HG03521 (cell line): ENCODE measurements at regions not wholly inside any gene's neighbourhood (a gene's known extent, or its start where the extent isn't known, plus 50 kb on each side); places are given as distances from the start of the nearest gene placed in this dataset.
"Not testable (repeated sequence)": the region's sequence is repeated elsewhere in the genome, so short reads cannot be mapped to it uniquely, and the experiment has no call there.

Source experiments
- ATAC-seq: cut with Tn5 transposase; IDR thresholded peaks from one replicate; pipeline ENCODE4 v1.9.1; 2021; ENCODE audit warnings: mild to moderate bottlenecking, moderate library complexity; ENCODE audit not compliant: unreplicated experiment

GRCh38 chr3:174336784-174337183, 522.4 kb upstream of the NAALADL2 start:
- no peak for ATAC-seq

- ATAC-seq, result no peak
These were observed 521.9 kb upstream of the NAALADL2 start for GRCh38 chr3:174337227-174337626.

GRCh38 chr3:174340624-174341587, 518.2 kb upstream of the NAALADL2 start:
- ATAC-seq, result no peak

- ATAC-seq, result no peak
These were observed 517.0 kb upstream of the NAALADL2 start for GRCh38 chr3:174342171-174342570.

GRCh38 chr3:174342941-174343501, 516.1 kb upstream of the NAALADL2 start:
- ATAC-seq, result no peak

- no peak for ATAC-seq
These were observed 513.0 kb upstream of the NAALADL2 start for GRCh38 chr3:174346141-174346540.

GRCh38 chr3:174346571-174346970, 512.6 kb upstream of the NAALADL2 start:
- no peak for ATAC-seq

GRCh38 chr3:174347474-174348138, 511.5 kb upstream of the NAALADL2 start:
- no peak for ATAC-seq

- no peak for ATAC-seq
These were observed 506.9 kb upstream of the NAALADL2 start for GRCh38 chr3:174352227-174352626.

- no peak for ATAC-seq
These were observed 503.6 kb upstream of the NAALADL2 start for GRCh38 chr3:174355505-174355904.

GRCh38 chr3:174356596-174356995, 502.5 kb upstream of the NAALADL2 start:
- no peak for ATAC-seq

GRCh38 chr3:174358252-174358651, 500.9 kb upstream of the NAALADL2 start:
- no peak for ATAC-seq

- ATAC-seq, result no peak
These were observed 496.6 kb upstream of the NAALADL2 start for GRCh38 chr3:174362556-174362955.

- no peak for ATAC-seq
These were observed 495.9 kb upstream of the NAALADL2 start for GRCh38 chr3:174363256-174363655.

GRCh38 chr3:174365796-174366195, 493.3 kb upstream of the NAALADL2 start:
- no peak for ATAC-seq

- not testable (repeated sequence) for ATAC-seq
These were observed 492.2 kb upstream of the NAALADL2 start for GRCh38 chr3:174366904-174367303.

- ATAC-seq, result no peak
These were observed 482.8 kb upstream of the NAALADL2 start for GRCh38 chr3:174376346-174376745.

GRCh38 chr3:174377096-174377495, 482.0 kb upstream of the NAALADL2 start:
- no peak for ATAC-seq

- ATAC-seq, result no peak
These were observed 481.4 kb upstream of the NAALADL2 start for GRCh38 chr3:174377684-174378083.

GRCh38 chr3:174382878-174383277, 476.3 kb upstream of the NAALADL2 start:
- no peak for ATAC-seq

GRCh38 chr3:174387736-174388135, 471.4 kb upstream of the NAALADL2 start:
- no peak for ATAC-seq

- ATAC-seq, result no peak
These were observed 461.3 kb upstream of the NAALADL2 start for GRCh38 chr3:174397848-174398247.
